ENCODE measurements at regions not wholly inside any gene's neighbourhood (a gene's known extent, or its start where the extent isn't known, plus 50 kb on each side); places are given as distances from the start of the nearest gene placed in this dataset.

GRCh38 chr2:188051706-188052105, 240.0 kb upstream of the GULP1 start:
- no peak overlapping the region for H3K9ac ChIP-seq (replicated peaks in 1 of 4; ENCODE audit: extremely low read depth in 1 of 4, low read depth in 3 of 4, low read length in 3 of 4)
- CTCF ChIA-PET (ENCODE audit: partially characterized antibody), result no interaction called here
- H3K79me1 ChIP-seq (ENCODE audit: low read depth, low read length), result no peaks in the 10 kb centered on the region
- no peak overlapping the region for H3K14ac ChIP-seq (ENCODE audit: insufficient read length)
- H2BK5ac ChIP-seq (ENCODE audit: low read depth, low read length), result no peak overlapping the region
- H3K79me2 ChIP-seq (ENCODE audit: control insufficient read depth in 1 of 2, insufficient read depth in 2 of 2, low read length in 2 of 2), result no peaks in the 10 kb centered on the region
- no peak overlapping the region for H2BK15ac ChIP-seq (ENCODE audit: low read length)
- H3K4ac ChIP-seq (replicated peaks; ENCODE audit: insufficient read length, low read depth, low read length), result no peak overlapping the region
- H4K91ac ChIP-seq (replicated peaks; ENCODE audit: insufficient read length, low read length), result no peak overlapping the region
- H3K18ac ChIP-seq (ENCODE audit: extremely low read depth, low read length), result no peak overlapping the region
- H2AFZ ChIP-seq (ENCODE audit: low read length), result no peak overlapping the region
- H3K56ac ChIP-seq (replicated peaks; ENCODE audit: insufficient read length, low read depth, low read length), result no peak overlapping the region
- no peak overlapping the region for H2AK5ac ChIP-seq (ENCODE audit: low read depth, low read length)
- no peak overlapping the region for H4K8ac ChIP-seq (ENCODE audit: extremely low read depth, insufficient read depth, low read length)
- no peak overlapping the region for H2BK12ac ChIP-seq (ENCODE audit: low read depth, low read length)
- H3K23me2 ChIP-seq (ENCODE audit: low read depth, low read length), result no peaks in the 10 kb centered on the region
- POLR2A ChIA-PET (ENCODE audit: partially characterized antibody), result no interaction called here
- no peak overlapping the region for H4K5ac ChIP-seq (ENCODE audit: insufficient read length, low read depth, low read length)
- no peak overlapping the region for H2BK20ac ChIP-seq (ENCODE audit: low read length)
- no peaks in the 10 kb centered on the region for H3K9me3 ChIP-seq (ENCODE audit: insufficient read depth in 2 of 2, low read depth in 1 of 2, low read length in 1 of 2)
- DNase-seq (ENCODE audit: low read depth in 1 of 2, low spot score in 2 of 2) (no peak), FAIRE-seq (no peak)
- no peak overlapping the region for H2BK120ac ChIP-seq (replicated peaks; ENCODE audit: low read depth, low read length)
- H3K36me3 ChIP-seq (ENCODE audit: control insufficient read depth in 2 of 4, insufficient read depth in 4 of 4, low read length in 3 of 4), result no peaks in the 10 kb centered on the region
- H3K4me2 ChIP-seq (ENCODE audit: insufficient read depth in 1 of 2, low read depth in 2 of 2, low read length in 2 of 2), result no peak overlapping the region
- 77% methylated on average over 1 of the region's 1 CpG; no CpG with 5 or more reads in 1 of the 2 experiments for WGBS, 2 experiments (ENCODE audit: extremely low coverage in 1 of 2, insufficient coverage in 1 of 2, insufficient read length in 1 of 2, insufficient replicate concordance in 2 of 2, low coverage in 1 of 2, low lambda C conversion rate in 2 of 2, missing lambda C conversion rate in 1 of 2)
- H3K27ac ChIP-seq (ENCODE audit: low read depth, low read length), result no peak overlapping the region
- no peaks in the 10 kb centered on the region for H3K27me3 ChIP-seq (replicated peaks in 1 of 4; ENCODE audit: control insufficient read depth in 3 of 4, extremely low read depth in 1 of 4, insufficient read depth in 3 of 4, low read length in 3 of 4)
- peaks cover 0 to 6% (median 2%) of the 10 kb centered on the region in 4 experiments; a peak in 1 of 7 replicates for H3K4me1 ChIP-seq (replicated peaks in 1 of 4; ENCODE audit: control insufficient read depth in 3 of 4, insufficient read depth in 4 of 4, low read length in 3 of 4)
- H3K23ac ChIP-seq (ENCODE audit: insufficient read length), result no peak overlapping the region
- H4K20me1 ChIP-seq (replicated peaks in 1 of 2; ENCODE audit: control insufficient read depth in 1 of 2, insufficient read depth in 2 of 2, low read length in 2 of 2), result no peaks in the 10 kb centered on the region
- TF ChIP-seq CTBP2 (IDR thresholded peaks at IDR 0.05; ENCODE audit: borderline replicate concordance, insufficient read depth, insufficient read length, low read length) (no peak), EZH2 (IDR thresholded peaks at IDR 0.05; ENCODE audit: low read depth, low read length, severe bottlenecking) (no peak)
- no peak overlapping the region; a peak in 1 of 8 replicates for H3K4me3 ChIP-seq (ENCODE audit: extremely low read depth in 1 of 4, insufficient read depth in 2 of 4, low read depth in 3 of 4, low read length in 4 of 4)

Measured in H1 (cell line).